Panc1 (cell line): ENCODE measurements at regions not wholly inside any gene's neighbourhood (a gene's known extent, or its start where the extent isn't known, plus 50 kb on each side); places are given as distances from the start of the nearest gene placed in this dataset.

ENCODE experiments used
- ATAC-seq: fragments of 200-7000 bp; cut with Tn5 transposase; 2 replicates; pipeline ENCODE4 v1.9.1; 2020; ENCODE audit warnings: mild to moderate bottlenecking, moderate library complexity
- BruUV-seq: library from RNA; stranded (reverse); fragments of 400-500 nt; replicated peaks from 2 replicates; lab custom pipeline; 2021; lab: Mats Ljungman, UMichigan
- CTCF ChIA-PET: fragments of 300-600 bp; sonication (Branson Sonifier 250); formaldehyde crosslinking; loops from one replicate; lab custom pipeline; 2022; ENCODE audit warnings: antibody characterized with exemption; lab: Charles Lee
- POLR2A ChIA-PET: fragments of 300-600 bp; sonication (Branson Sonifier 250); formaldehyde crosslinking; loops from one replicate; lab custom pipeline; 2022; ENCODE audit warnings: antibody characterized with exemption; lab: Charles Lee
- DNase-seq: peaks from one replicate; pipeline ENCODE4 v3.0.0-alpha.2; 2010; ENCODE audit warnings: low read depth, low spot score
- H3K27ac ChIP-seq: 2 replicates; pipeline ENCODE4 v1.5.1; 2011; ENCODE audit warnings: mild to moderate bottlenecking, low read length, inconsistent platforms
- H3K27me3 ChIP-seq: fragments of 200-500 bp; sonication (Bioruptor generic); 2 replicates; pipeline ENCODE4 v1.6.0; 2014; ENCODE audit warnings: low read length, inconsistent platforms; ENCODE audit not compliant: control insufficient read depth, insufficient read depth
- H3K36me3 ChIP-seq: fragments of 200-500 bp; sonication (Bioruptor generic); 2 replicates; pipeline ENCODE4 v1.5.1; 2014; ENCODE audit warnings: inconsistent platforms, mild to moderate bottlenecking, low read length, moderate library complexity; ENCODE audit not compliant: control insufficient read depth, insufficient read depth
- H3K4me1 ChIP-seq: 2 replicates; pipeline ENCODE4 v1.5.1; 2011; ENCODE audit warnings: inconsistent platforms, mild to moderate bottlenecking, low read length, moderate library complexity; ENCODE audit not compliant: control insufficient read depth, insufficient read depth
- H3K4me3 ChIP-seq, 2 experiments: 2 replicates each; pipeline ENCODE4 v1.5.1; 2011 to 2012; ENCODE audit warnings: low read depth in 2 of 2, low read length in 2 of 2, mild to moderate bottlenecking in 2 of 2, inconsistent platforms in 1 of 2, moderate library complexity in 1 of 2
- H3K9me3 ChIP-seq: fragments of 200-500 bp; sonication (Bioruptor generic); 2 replicates; pipeline ENCODE4 v1.5.1; 2014; ENCODE audit warnings: low read depth, mild to moderate bottlenecking, inconsistent platforms, low read length, moderate library complexity; ENCODE audit not compliant: control insufficient read depth, insufficient read depth
- POLR2AphosphoS5 ChIP-seq: IDR thresholded peaks from 2 replicates; pipeline ENCODE4 v1.6.1; 2012; ENCODE audit warnings: mild to moderate bottlenecking, low read depth, low read length, moderate library complexity
- SIN3A ChIP-seq: IDR thresholded peaks from 2 replicates; pipeline ENCODE4 v1.6.1; 2012; ENCODE audit warnings: low read depth, mild to moderate bottlenecking, low read length, moderate library complexity, borderline replicate concordance; ENCODE audit not compliant: insufficient read depth
- TCF7L2 ChIP-seq: IDR thresholded peaks from 2 replicates; pipeline ENCODE4 v1.6.1; 2011; ENCODE audit warnings: mild to moderate bottlenecking, low read depth, low read length, inconsistent platforms
- in situ Hi-C: cut with HindIII; loops from 2 replicates; pipeline ENCODE4 v1.10.0; 2016; ENCODE audit warnings: low sequenced_read_pairs, low pct_unique_long_range_greater_than_20kb
- intact Hi-C: fragments of 100-400 bp; cut with micrococcal nuclease; formaldehyde crosslinking; loops from one replicate; pipeline ENCODE4 v1.10.0; 2022; ENCODE audit not compliant: unreplicated experiment
- TF ChIP-seq, protein P1 (sequence below), 2 experiments: IDR thresholded peaks; 2 replicates each; pipeline ENCODE4 v1.6.1; 2011 to 2012; ENCODE audit warnings: low read depth in 2 of 2, control low read depth in 1 of 2, low read length in 1 of 2, mild to moderate bottlenecking in 1 of 2, moderate library complexity in 1 of 2; ENCODE audit not compliant: insufficient read depth in 1 of 2
- TF ChIP-seq, protein P2 (sequence below): fragments of 450-650 bp; IDR thresholded peaks from 2 replicates; pipeline ENCODE4 v1.5.1; 2017; ENCODE audit warnings: mild to moderate bottlenecking

DNA sequence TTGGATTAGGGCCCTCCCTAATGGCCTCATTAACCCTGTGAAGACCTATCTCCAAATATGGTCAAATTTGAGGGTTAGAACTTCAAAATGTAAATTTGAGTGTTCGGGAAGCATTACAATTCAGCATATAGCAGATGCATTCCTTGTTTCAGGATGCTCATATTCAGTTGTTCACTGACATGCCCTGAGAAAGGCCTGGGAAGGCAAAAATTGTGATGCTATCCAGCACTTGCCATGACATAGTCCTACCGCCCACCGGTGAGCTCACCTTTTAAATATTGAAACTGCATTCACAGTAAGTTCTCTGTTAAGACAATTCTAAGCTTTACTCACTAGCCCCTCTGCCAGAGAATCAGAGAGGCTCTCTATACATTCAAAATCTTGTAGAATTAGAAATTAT is 300.3 kb upstream of the CCDC54 start:
- H3K4me3 ChIP-seq: no peak overlapping the region
- no peak overlapping the region for H3K27ac ChIP-seq
- no peaks in the 10 kb centered on the region for H3K36me3 ChIP-seq
- no TSS peak for BruUV-seq
- POLR2A ChIA-PET: no interaction called here
- intact Hi-C loops (no loop called here), in situ Hi-C loops (no loop called here)
- DNase-seq (no peak), ATAC-seq (no peak)
- CTCF ChIA-PET: no interaction called here
- H3K4me1 ChIP-seq: no peaks in the 10 kb centered on the region
- TF ChIP-seq, protein P1, sequence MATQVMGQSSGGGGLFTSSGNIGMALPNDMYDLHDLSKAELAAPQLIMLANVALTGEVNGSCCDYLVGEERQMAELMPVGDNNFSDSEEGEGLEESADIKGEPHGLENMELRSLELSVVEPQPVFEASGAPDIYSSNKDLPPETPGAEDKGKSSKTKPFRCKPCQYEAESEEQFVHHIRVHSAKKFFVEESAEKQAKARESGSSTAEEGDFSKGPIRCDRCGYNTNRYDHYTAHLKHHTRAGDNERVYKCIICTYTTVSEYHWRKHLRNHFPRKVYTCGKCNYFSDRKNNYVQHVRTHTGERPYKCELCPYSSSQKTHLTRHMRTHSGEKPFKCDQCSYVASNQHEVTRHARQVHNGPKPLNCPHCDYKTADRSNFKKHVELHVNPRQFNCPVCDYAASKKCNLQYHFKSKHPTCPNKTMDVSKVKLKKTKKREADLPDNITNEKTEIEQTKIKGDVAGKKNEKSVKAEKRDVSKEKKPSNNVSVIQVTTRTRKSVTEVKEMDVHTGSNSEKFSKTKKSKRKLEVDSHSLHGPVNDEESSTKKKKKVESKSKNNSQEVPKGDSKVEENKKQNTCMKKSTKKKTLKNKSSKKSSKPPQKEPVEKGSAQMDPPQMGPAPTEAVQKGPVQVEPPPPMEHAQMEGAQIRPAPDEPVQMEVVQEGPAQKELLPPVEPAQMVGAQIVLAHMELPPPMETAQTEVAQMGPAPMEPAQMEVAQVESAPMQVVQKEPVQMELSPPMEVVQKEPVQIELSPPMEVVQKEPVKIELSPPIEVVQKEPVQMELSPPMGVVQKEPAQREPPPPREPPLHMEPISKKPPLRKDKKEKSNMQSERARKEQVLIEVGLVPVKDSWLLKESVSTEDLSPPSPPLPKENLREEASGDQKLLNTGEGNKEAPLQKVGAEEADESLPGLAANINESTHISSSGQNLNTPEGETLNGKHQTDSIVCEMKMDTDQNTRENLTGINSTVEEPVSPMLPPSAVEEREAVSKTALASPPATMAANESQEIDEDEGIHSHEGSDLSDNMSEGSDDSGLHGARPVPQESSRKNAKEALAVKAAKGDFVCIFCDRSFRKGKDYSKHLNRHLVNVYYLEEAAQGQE (IDR thresholded peaks at IDR 0.05; ENCODE audit: insufficient read depth in 1 of 2, low read depth in 2 of 2, low read length in 1 of 2): no peak
- TF ChIP-seq SIN3A: no peak
- TF ChIP-seq, protein P2, sequence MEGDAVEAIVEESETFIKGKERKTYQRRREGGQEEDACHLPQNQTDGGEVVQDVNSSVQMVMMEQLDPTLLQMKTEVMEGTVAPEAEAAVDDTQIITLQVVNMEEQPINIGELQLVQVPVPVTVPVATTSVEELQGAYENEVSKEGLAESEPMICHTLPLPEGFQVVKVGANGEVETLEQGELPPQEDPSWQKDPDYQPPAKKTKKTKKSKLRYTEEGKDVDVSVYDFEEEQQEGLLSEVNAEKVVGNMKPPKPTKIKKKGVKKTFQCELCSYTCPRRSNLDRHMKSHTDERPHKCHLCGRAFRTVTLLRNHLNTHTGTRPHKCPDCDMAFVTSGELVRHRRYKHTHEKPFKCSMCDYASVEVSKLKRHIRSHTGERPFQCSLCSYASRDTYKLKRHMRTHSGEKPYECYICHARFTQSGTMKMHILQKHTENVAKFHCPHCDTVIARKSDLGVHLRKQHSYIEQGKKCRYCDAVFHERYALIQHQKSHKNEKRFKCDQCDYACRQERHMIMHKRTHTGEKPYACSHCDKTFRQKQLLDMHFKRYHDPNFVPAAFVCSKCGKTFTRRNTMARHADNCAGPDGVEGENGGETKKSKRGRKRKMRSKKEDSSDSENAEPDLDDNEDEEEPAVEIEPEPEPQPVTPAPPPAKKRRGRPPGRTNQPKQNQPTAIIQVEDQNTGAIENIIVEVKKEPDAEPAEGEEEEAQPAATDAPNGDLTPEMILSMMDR: no peak
- no peak for TF ChIP-seq POLR2AphosphoS5
- TF ChIP-seq TCF7L2: no peak
- H3K27me3 ChIP-seq: no peaks in the 10 kb centered on the region
- no peaks in the 10 kb centered on the region for H3K9me3 ChIP-seq

DNA sequence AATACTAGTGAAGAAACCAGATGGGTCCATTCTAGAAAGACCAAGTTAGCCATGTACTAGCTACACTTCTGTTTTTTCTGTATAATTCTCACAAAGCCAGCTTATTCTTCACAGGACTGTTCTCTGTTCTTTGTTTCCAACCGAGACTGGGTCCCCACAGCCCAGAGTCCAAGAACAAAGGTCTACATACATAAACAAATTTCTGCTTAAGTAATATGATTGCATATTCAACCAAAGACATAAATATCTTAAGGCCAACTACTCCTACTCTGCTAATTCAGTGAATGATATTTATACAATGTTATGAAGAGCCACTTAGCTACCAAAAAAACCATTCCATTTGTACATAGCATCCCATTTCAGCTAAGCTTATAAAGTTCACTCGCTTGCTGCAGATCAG is 299.8 kb upstream of the CCDC54 start:
- ATAC-seq: no peak
- no peaks in the 10 kb centered on the region for H3K9me3 ChIP-seq
- H3K36me3 ChIP-seq: no peaks in the 10 kb centered on the region
- no peaks in the 10 kb centered on the region for H3K4me1 ChIP-seq
- ChIA-PET POLR2A (no interaction called here), CTCF (no interaction called here)
- H3K4me3 ChIP-seq: no peak overlapping the region
- in situ Hi-C loops: no loop called here
- TF ChIP-seq POLR2AphosphoS5 (no peak), SIN3A (no peak)
- TF ChIP-seq, protein P1 (IDR thresholded peaks at IDR 0.05; ENCODE audit: insufficient read depth in 1 of 2, low read depth in 2 of 2, low read length in 1 of 2): no peak
- TF ChIP-seq, protein P2: no peak
- no TSS peak for BruUV-seq
- H3K27ac ChIP-seq: no peak overlapping the region
- H3K27me3 ChIP-seq: no peaks in the 10 kb centered on the region
- intact Hi-C loops: no loop called here
- no peak for DNase-seq
